ENCODE measurements at regions not wholly inside any gene's neighbourhood (a gene's known extent, or its start where the extent isn't known, plus 50 kb on each side); places are given as distances from the start of the nearest gene placed in this dataset.
"Not testable (repeated sequence)": the region's sequence is repeated elsewhere in the genome, so short reads cannot be mapped to it uniquely, and the experiment has no call there.

DNA sequence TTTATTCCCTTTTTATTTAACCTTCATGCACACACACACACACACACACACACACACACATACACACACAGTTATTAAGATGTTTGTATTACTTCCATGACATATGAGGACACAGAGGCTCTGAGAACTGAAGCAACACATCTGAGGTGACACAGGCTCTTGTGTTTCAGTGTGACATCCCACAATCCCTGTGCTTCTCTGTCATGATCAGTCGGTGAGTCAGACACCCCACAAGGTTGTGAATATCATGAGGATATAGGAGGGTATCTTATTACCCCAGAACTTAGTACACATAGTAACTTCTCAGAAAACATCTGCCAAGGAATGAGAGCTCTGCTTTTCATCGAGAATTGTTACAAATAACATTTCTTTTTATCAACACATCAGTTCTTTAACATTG is 459.3 kb downstream of the PLPP3 start:
- no peak for DNase-seq
- H3K4ac ChIP-seq (ENCODE audit: low read depth, low read length) = no peak overlapping the region
- H3K9me3 ChIP-seq (ENCODE audit: control insufficient read depth, low read depth, low read length) = no peaks in the 10 kb centered on the region
- Mint-ChIP-seq H3K4me1 (no peaks in the 10 kb centered on the region), H3K4me3 (no peak overlapping the region), H3K27ac (no peak overlapping the region), H3K9me3 (peaks cover 11% of the 10 kb centered on the region in 2 experiments), H3K27me3 (ENCODE audit: low read depth) (no peaks in the 10 kb centered on the region), H3K36me3 (ENCODE audit: insufficient read depth in 1 of 3, low read depth in 3 of 3) (peaks cover 0 to 9% (median 0%) of the 10 kb centered on the region in 3 experiments; a peak in 3 of 7 replicates)
- H4K20me1 ChIP-seq (ENCODE audit: control insufficient read depth, insufficient read depth, insufficient read length) = no peaks in the 10 kb centered on the region
- H3K9ac ChIP-seq (ENCODE audit: extremely low read depth, insufficient read length, low read length) = no peak overlapping the region
- no peak overlapping the region for H2BK12ac ChIP-seq (ENCODE audit: insufficient read length, low read depth, low read length)
- H3K23ac ChIP-seq (ENCODE audit: insufficient read length, low read depth, low read length) = no peak overlapping the region
- H3K27ac ChIP-seq (ENCODE audit: insufficient read length, low read depth, low read length) = no peak overlapping the region
- H4K8ac ChIP-seq (replicated peaks; ENCODE audit: insufficient read length, low read depth, low read length) = no peak overlapping the region
- no peak overlapping the region for H3T11ph ChIP-seq (ENCODE audit: low read length)
- H3K79me1 ChIP-seq (ENCODE audit: insufficient read depth, low read depth, low read length, poor library complexity, severe bottlenecking) = no peaks in the 10 kb centered on the region
- no peaks in the 10 kb centered on the region for H3K27me3 ChIP-seq (ENCODE audit: insufficient read depth, low read length)
- no peaks in the 10 kb centered on the region for H3K23me2 ChIP-seq (ENCODE audit: insufficient read length, low read depth, low read length, poor library complexity, severe bottlenecking)
- H2BK120ac ChIP-seq (ENCODE audit: low read depth, low read length, poor library complexity, severe bottlenecking) = no peak overlapping the region
- no CpG with 5 or more reads among the region's 2 CpGs for WGBS (ENCODE audit: extremely low coverage, insufficient read length, low lambda C conversion rate)
- no peak overlapping the region for H2BK15ac ChIP-seq (ENCODE audit: low read depth, low read length)
- H3K18ac ChIP-seq (ENCODE audit: insufficient read length, low read depth, low read length) = no peak overlapping the region
- H3K56ac ChIP-seq (ENCODE audit: insufficient read length, low read depth, low read length) = no peak overlapping the region
- TF ChIP-seq, protein P1, sequence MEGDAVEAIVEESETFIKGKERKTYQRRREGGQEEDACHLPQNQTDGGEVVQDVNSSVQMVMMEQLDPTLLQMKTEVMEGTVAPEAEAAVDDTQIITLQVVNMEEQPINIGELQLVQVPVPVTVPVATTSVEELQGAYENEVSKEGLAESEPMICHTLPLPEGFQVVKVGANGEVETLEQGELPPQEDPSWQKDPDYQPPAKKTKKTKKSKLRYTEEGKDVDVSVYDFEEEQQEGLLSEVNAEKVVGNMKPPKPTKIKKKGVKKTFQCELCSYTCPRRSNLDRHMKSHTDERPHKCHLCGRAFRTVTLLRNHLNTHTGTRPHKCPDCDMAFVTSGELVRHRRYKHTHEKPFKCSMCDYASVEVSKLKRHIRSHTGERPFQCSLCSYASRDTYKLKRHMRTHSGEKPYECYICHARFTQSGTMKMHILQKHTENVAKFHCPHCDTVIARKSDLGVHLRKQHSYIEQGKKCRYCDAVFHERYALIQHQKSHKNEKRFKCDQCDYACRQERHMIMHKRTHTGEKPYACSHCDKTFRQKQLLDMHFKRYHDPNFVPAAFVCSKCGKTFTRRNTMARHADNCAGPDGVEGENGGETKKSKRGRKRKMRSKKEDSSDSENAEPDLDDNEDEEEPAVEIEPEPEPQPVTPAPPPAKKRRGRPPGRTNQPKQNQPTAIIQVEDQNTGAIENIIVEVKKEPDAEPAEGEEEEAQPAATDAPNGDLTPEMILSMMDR (conservative IDR thresholded peaks at IDR 0.05) = no peak
- no peak overlapping the region for H2AFZ ChIP-seq (ENCODE audit: low read length)
- no peak overlapping the region for H2AK5ac ChIP-seq (ENCODE audit: insufficient read length, low read length)
- H4K5ac ChIP-seq (ENCODE audit: insufficient read length, low read depth, low read length) = no peak overlapping the region
- no peaks in the 10 kb centered on the region for H3K4me1 ChIP-seq (ENCODE audit: insufficient read depth, low read length)
- H3K4me2 ChIP-seq (ENCODE audit: insufficient read depth, insufficient read length, low read length) = no peak overlapping the region
- no peaks in the 10 kb centered on the region for H3K79me2 ChIP-seq (ENCODE audit: insufficient read depth, low read length)
- no peak overlapping the region for H4K91ac ChIP-seq (ENCODE audit: insufficient read length, low read depth, low read length)
- no peak overlapping the region for H2BK5ac ChIP-seq (ENCODE audit: insufficient read length, low read length)
- H2BK20ac ChIP-seq (ENCODE audit: low read depth, low read length, poor library complexity, severe bottlenecking) = no peak overlapping the region
- no peak overlapping the region for H3K14ac ChIP-seq (ENCODE audit: insufficient read depth, low read length)

DNA sequence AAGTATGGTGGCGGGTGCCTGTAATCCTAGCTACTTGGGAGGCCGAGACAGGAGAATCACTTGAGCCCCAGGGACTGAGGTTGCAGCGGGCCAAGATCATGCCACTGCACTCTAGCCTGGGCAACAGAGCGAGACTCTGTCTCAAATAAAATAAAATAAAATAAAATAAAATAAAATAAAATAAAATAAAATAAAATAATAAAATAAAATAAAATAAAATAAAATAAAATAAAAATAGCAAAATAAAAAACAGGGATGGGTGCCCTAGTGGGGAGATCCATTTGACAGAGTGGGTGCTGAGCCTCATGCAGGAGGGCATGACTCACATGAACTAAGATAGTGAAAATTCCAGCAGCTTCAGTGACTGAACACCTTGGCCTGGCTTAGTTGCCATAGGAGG is 460.7 kb downstream of the PLPP3 start:
- H2BK20ac ChIP-seq (ENCODE audit: low read depth, low read length, poor library complexity, severe bottlenecking); H3K27ac ChIP-seq (ENCODE audit: insufficient read length, low read depth, low read length); H3K56ac ChIP-seq (ENCODE audit: insufficient read length, low read depth, low read length); H4K20me1 ChIP-seq (ENCODE audit: control insufficient read depth, insufficient read depth, insufficient read length); H2BK120ac ChIP-seq (ENCODE audit: low read depth, low read length, poor library complexity, severe bottlenecking); H3K4me1 ChIP-seq (ENCODE audit: insufficient read depth, low read length); H2BK15ac ChIP-seq (ENCODE audit: low read depth, low read length); H3K23ac ChIP-seq (ENCODE audit: insufficient read length, low read depth, low read length); H3K4ac ChIP-seq (ENCODE audit: low read depth, low read length); H3K9me3 ChIP-seq (ENCODE audit: control insufficient read depth, low read depth, low read length); H2BK5ac ChIP-seq (ENCODE audit: insufficient read length, low read length); H3K4me1 Mint-ChIP-seq; H3K14ac ChIP-seq (ENCODE audit: insufficient read depth, low read length); H4K91ac ChIP-seq (ENCODE audit: insufficient read length, low read depth, low read length); H3K79me1 ChIP-seq (ENCODE audit: insufficient read depth, low read depth, low read length, poor library complexity, severe bottlenecking); H4K5ac ChIP-seq (ENCODE audit: insufficient read length, low read depth, low read length); H3K36me3 Mint-ChIP-seq (ENCODE audit: insufficient read depth in 1 of 3, low read depth in 3 of 3); H3K27me3 Mint-ChIP-seq (ENCODE audit: low read depth); H3K27ac Mint-ChIP-seq; H3K18ac ChIP-seq (ENCODE audit: insufficient read length, low read depth, low read length); H4K8ac ChIP-seq (replicated peaks; ENCODE audit: insufficient read length, low read depth, low read length); H3K9ac ChIP-seq (ENCODE audit: extremely low read depth, insufficient read length, low read length); H3K79me2 ChIP-seq (ENCODE audit: insufficient read depth, low read length); H3T11ph ChIP-seq (ENCODE audit: low read length); H3K4me3 Mint-ChIP-seq; H3K4me2 ChIP-seq (ENCODE audit: insufficient read depth, insufficient read length, low read length); H3K23me2 ChIP-seq (ENCODE audit: insufficient read length, low read depth, low read length, poor library complexity, severe bottlenecking); H2AFZ ChIP-seq (ENCODE audit: low read length); H2BK12ac ChIP-seq (ENCODE audit: insufficient read length, low read depth, low read length); H3K27me3 ChIP-seq (ENCODE audit: insufficient read depth, low read length); H2AK5ac ChIP-seq (ENCODE audit: insufficient read length, low read length); DNase-seq: not testable (repeated sequence)
- no CpG with 5 or more reads among the region's 4 CpGs for WGBS (ENCODE audit: extremely low coverage, insufficient read length, low lambda C conversion rate)
- H3K9me3 Mint-ChIP-seq = peaks cover 11% of the 10 kb centered on the region in 2 experiments

Data from H9 (cell line).